Activated naive CD4-positive, alpha-beta T cell treated with anti-CD3 and anti-CD28 coated beads, Interleukin-2, amount 50 U/mL, for 72 hours (primary cell): ENCODE measurements at regions not wholly inside any gene's neighbourhood (a gene's known extent, or its start where the extent isn't known, plus 50 kb on each side); places are given as distances from the start of the nearest gene placed in this dataset.

ENCODE experiments used
- ATAC-seq, 2 donors: fragments of 150-1000 bp; cut with Tn5 transposase; 2 replicates each; pipeline ENCODE4 v1.10.0; 2021; ENCODE audit warnings: mild to moderate bottlenecking in 2 of 2, moderate library complexity in 2 of 2
- DNase-seq, 2 donors: peaks; one replicate each; pipeline ENCODE4 v3.0.0; 2021 to 2022; ENCODE audit warnings: low spot score in 2 of 2
- H3K27ac Mint-ChIP-seq, 2 donors: one replicate each; pipeline ENCODE4 v1.8.0; 2022; ENCODE audit warnings: mild to moderate bottlenecking in 2 of 2, mixed read lengths in 2 of 2
- H3K36me3 Mint-ChIP-seq, 2 donors: one replicate each; pipeline ENCODE4 v1.8.0; 2022; ENCODE audit warnings: mixed read lengths in 2 of 2
- H3K9me3 Mint-ChIP-seq, 2 donors: one replicate each; pipeline ENCODE4 v1.8.0; 2022; ENCODE audit warnings: mixed read lengths in 2 of 2

GRCh38 chr6:168961264-168961656, 292.4 kb downstream of the THBS2 start:
- Mint-ChIP-seq H3K36me3 (no peaks in the 10 kb centered on the region), H3K9me3 (no peaks in the 10 kb centered on the region), H3K27ac (no peak overlapping the region)
- no peak for ATAC-seq
- DNase-seq, result no peak

GRCh38 chr6:168960551-168961263, 292.9 kb downstream of the THBS2 start:
- no peak for DNase-seq
- no peaks in the 10 kb centered on the region for H3K9me3 Mint-ChIP-seq
- no peaks in the 10 kb centered on the region for H3K36me3 Mint-ChIP-seq
- H3K27ac Mint-ChIP-seq, result no peak overlapping the region
- ATAC-seq, result no peak

DNA sequence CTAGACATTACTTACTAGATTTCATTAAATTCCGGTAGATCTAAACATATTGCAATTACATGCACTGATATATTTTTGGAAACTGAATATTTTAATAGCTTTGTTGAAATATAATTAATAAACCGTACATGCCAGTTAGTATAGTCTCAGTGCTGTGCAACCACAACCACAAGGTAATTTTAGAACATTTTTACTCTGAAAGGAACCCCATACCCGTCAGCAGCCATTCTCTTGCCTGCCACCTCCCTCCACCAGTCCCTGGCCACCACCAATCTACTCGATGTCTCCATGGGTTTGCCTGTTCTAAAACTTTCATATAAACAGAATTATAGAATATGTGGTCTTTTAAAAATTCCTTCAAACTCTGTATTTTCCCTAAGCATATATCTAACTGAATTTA, 293.9 kb downstream of the THBS2 start:
- DNase-seq (no peak), ATAC-seq (no peak)
- no peak overlapping the region for H3K27ac Mint-ChIP-seq
- no peaks in the 10 kb centered on the region for H3K36me3 Mint-ChIP-seq
- no peaks in the 10 kb centered on the region for H3K9me3 Mint-ChIP-seq

GRCh38 chr6:168956884-168957730, 296.5 kb downstream of the THBS2 start:
- peak; percentile 26 to 80 for ATAC-seq
- Mint-ChIP-seq H3K9me3 (no peaks in the 10 kb centered on the region), H3K27ac (no peak overlapping the region), H3K36me3 (no peaks in the 10 kb centered on the region)
- peak in 1 of 2 donors; percentile 18 for DNase-seq

- H3K9me3 Mint-ChIP-seq, result no peaks in the 10 kb centered on the region
- no peaks in the 10 kb centered on the region for H3K36me3 Mint-ChIP-seq
- ATAC-seq, result no peak
- no peak for DNase-seq
- no peak overlapping the region for H3K27ac Mint-ChIP-seq
These were observed 297.4 kb downstream of the THBS2 start for GRCh38 chr6:168956141-168956838.

DNA sequence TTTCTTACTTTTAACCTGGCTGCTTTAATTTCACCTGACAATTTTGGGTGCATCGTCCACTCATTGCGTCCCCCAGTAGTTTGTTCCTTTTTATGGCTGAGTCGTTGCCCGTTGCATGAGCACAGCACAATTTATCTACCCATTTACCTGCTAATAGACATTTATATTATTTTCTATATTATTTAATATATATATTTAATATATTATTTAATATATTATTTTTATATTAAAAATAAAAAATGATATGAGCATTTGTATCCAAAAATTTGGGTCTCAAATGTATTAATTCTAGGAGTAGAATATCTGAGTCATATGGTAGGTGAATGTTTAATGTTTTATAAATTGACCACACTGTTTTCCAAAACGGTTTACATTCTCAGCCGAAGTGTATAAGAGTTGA, 300.2 kb downstream of the THBS2 start:
- no peaks in the 10 kb centered on the region for H3K36me3 Mint-ChIP-seq
- H3K9me3 Mint-ChIP-seq, result no peaks in the 10 kb centered on the region
- ATAC-seq (no peak), DNase-seq (no peak)
- no peak overlapping the region for H3K27ac Mint-ChIP-seq

- no peak for DNase-seq
- H3K9me3 Mint-ChIP-seq, result no peaks in the 10 kb centered on the region
- H3K36me3 Mint-ChIP-seq, result no peaks in the 10 kb centered on the region
- ATAC-seq, result no peak
- no peak overlapping the region for H3K27ac Mint-ChIP-seq
These were observed 302.4 kb downstream of the THBS2 start for GRCh38 chr6:168951217-168951616.

DNA sequence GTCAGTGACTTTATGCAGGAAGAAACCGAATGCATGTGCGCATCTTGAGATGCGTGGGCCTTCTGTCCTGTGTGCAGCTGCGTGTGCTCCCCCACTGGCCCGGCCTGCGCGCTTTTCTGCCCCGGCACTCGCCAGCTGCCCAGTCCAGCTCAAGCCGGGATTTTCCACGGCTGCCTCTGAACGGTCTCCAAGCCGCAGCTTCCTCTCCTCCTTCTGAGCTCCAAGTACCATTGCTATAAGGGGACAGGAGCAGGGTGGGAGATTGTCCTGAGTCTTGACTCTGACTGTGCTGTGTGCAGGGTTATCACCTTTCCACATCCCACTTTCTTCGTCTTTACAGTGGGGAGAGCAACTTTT, 302.8 kb downstream of the THBS2 start:
- DNase-seq, result no peak
- H3K9me3 Mint-ChIP-seq, result no peaks in the 10 kb centered on the region
- no peak overlapping the region for H3K27ac Mint-ChIP-seq
- ATAC-seq, result no peak
- H3K36me3 Mint-ChIP-seq, result no peaks in the 10 kb centered on the region

GRCh38 chr6:168949981-168950857, 303.4 kb downstream of the THBS2 start:
- H3K9me3 Mint-ChIP-seq, result no peaks in the 10 kb centered on the region
- no peak overlapping the region for H3K27ac Mint-ChIP-seq
- no peak for DNase-seq
- ATAC-seq, result no peak
- H3K36me3 Mint-ChIP-seq, result no peaks in the 10 kb centered on the region

- H3K27ac Mint-ChIP-seq, result no peak overlapping the region
- no peaks in the 10 kb centered on the region for H3K36me3 Mint-ChIP-seq
- no peak for DNase-seq
- no peak for ATAC-seq
- no peaks in the 10 kb centered on the region for H3K9me3 Mint-ChIP-seq
These were observed 304.6 kb downstream of the THBS2 start for GRCh38 chr6:168948990-168949531.

- no peak for DNase-seq
- no peak for ATAC-seq
- Mint-ChIP-seq H3K9me3 (no peaks in the 10 kb centered on the region), H3K36me3 (no peaks in the 10 kb centered on the region), H3K27ac (no peak overlapping the region)
These were observed 305.6 kb downstream of the THBS2 start for GRCh38 chr6:168948002-168948401.

DNA sequence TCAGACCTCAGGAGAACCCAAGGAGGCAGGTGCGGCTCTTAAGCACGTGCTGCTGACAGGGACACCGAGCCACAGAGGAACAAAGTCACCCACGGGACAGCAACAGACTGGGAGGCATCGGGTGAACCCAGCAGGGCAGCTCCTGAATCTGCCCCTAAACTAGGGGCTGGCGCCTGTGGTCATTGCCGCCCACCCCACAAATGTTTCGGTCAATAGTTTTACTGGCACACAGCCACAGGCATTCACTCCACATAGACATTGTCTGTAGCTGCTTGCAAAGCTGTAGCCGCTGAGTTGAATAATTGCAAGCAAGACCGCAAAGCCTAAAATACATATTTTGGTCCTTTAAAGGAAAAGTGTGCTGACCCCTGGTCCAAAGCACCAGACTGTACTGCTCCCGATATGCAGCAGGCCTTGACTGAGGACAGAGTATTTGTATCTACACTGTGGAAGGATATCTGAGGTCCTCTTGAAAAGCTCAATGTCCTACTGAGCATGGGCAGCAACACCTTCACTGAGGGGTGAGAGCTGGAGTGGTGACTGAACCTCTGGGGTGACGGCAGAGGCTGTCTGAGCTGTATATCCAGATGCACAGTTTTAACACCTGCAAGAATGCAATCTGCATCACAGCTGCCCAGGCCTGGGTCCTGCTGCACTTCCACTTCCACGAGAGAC, 310.3 kb downstream of the THBS2 start:
- no peaks in the 10 kb centered on the region for H3K36me3 Mint-ChIP-seq
- ATAC-seq (no peak), DNase-seq (no peak)
- no peaks in the 10 kb centered on the region for H3K9me3 Mint-ChIP-seq
- no peak overlapping the region for H3K27ac Mint-ChIP-seq

GRCh38 chr6:168942646-168943045, 311.0 kb downstream of the THBS2 start:
- DNase-seq (no peak), ATAC-seq (no peak)
- no peaks in the 10 kb centered on the region for H3K36me3 Mint-ChIP-seq
- H3K27ac Mint-ChIP-seq, result peak overlapping the region in 1 of 2 donors; percentile 17
- H3K9me3 Mint-ChIP-seq, result no peaks in the 10 kb centered on the region

GRCh38 chr6:168941036-168941435, 312.6 kb downstream of the THBS2 start:
- Mint-ChIP-seq H3K9me3 (no peaks in the 10 kb centered on the region), H3K36me3 (no peaks in the 10 kb centered on the region), H3K27ac (no peak overlapping the region)
- ATAC-seq (no peak), DNase-seq (no peak)

DNA sequence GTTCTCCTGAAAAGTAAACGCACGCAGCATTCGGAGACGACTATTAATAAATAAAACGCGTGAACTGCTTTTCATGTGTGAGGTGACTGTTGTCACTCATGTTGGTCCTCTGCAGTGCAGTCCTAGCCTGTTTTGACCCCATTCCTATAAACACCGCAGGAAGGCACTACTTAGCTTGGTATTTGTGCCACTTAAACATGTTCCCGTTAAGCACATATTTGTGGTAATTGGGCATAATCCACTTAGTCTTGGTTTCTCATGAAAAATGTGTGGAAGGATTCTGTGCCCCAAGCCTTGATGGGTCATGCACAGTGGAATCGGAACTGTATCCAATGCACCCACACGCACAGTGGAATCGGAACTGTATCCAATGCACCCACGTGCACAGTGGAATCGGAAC, 313.9 kb downstream of the THBS2 start:
- DNase-seq (no peak), ATAC-seq (no peak)
- Mint-ChIP-seq H3K27ac (no peak overlapping the region), H3K36me3 (no peaks in the 10 kb centered on the region), H3K9me3 (no peaks in the 10 kb centered on the region)

DNA sequence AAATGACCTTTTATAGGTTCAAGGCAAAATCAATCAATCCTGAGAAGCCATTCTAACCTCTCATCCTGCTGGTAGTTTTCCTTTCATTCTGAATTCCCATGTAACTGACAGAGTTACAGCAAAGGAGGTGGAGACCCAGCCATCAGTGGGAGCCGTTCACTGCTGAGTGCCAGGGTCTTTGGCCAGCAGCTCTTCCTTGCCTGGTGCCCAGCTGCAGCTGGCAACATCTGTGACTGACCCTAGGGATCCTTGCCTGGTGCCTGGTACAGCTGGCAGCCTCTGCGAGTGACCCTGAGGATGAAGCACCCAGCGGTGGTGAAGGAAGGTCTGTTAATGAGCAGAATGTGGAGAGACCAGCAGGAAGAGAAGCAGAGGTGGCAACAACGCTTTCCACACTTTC, 314.6 kb downstream of the THBS2 start:
- H3K27ac Mint-ChIP-seq, result no peak overlapping the region
- DNase-seq (no peak), ATAC-seq (no peak)
- H3K36me3 Mint-ChIP-seq, result no peaks in the 10 kb centered on the region
- H3K9me3 Mint-ChIP-seq, result no peaks in the 10 kb centered on the region
